ENCODE measurements at regions not wholly inside any gene's neighbourhood (a gene's known extent, or its start where the extent isn't known, plus 50 kb on each side); places are given as distances from the start of the nearest gene placed in this dataset.

GRCh38 chr18:27673861-27674260 lies 488.8 kb upstream of the CHST9 start:
- Histone ChIP-seq H2BK120ac (ENCODE audit: low read depth, low read length) (no peak overlapping the region), H3K27ac (ENCODE audit: insufficient read depth, low read length) (no peak overlapping the region), H4K20me1 (ENCODE audit: insufficient read depth, low read length) (no peaks in the 10 kb centered on the region), H4K8ac (ENCODE audit: low read depth in 2 of 2, low read length in 2 of 2) (no peak overlapping the region), H3K56ac (ENCODE audit: extremely low read depth, insufficient read depth, low read length) (no peak overlapping the region), H3K36me3 (ENCODE audit: control insufficient read depth, insufficient read depth, low read length) (no peaks in the 10 kb centered on the region), H3K18ac (ENCODE audit: low read depth, low read length) (no peak overlapping the region), H2AFZ (replicated peaks; ENCODE audit: low read length, poor library complexity) (no peak overlapping the region), H3K27me3 (ENCODE audit: control insufficient read depth, insufficient read depth, low read length) (no peaks in the 10 kb centered on the region), H3K14ac (replicated peaks; ENCODE audit: low read depth, low read length) (no peak overlapping the region), H4K5ac (ENCODE audit: low read depth, low read length) (no peak overlapping the region), H3K4me2 (ENCODE audit: low read depth, low read length) (no peak overlapping the region), H2BK5ac (ENCODE audit: low read depth, low read length, poor library complexity, severe bottlenecking) (no peak overlapping the region), H2BK15ac (ENCODE audit: low read depth, low read length) (no peak overlapping the region), H2BK20ac (ENCODE audit: low read depth, low read length) (no peak overlapping the region), H3K9ac (ENCODE audit: low read depth, low read length) (no peak overlapping the region), H3K4ac (ENCODE audit: low read depth, low read length) (no peak overlapping the region), H3K79me1 (ENCODE audit: low read depth in 1 of 2, low read length in 2 of 2) (no peaks in the 10 kb centered on the region), H2AK5ac (ENCODE audit: low read depth, low read length) (no peak overlapping the region), H3K9me3 (ENCODE audit: control insufficient read depth, insufficient read depth, low read length) (no peaks in the 10 kb centered on the region), H2AK9ac (replicated peaks; ENCODE audit: low read depth, low read length, poor library complexity) (no peak overlapping the region), H3K4me3 (ENCODE audit: insufficient read depth, low read depth, low read length) (no peak overlapping the region), H4K91ac (ENCODE audit: insufficient read depth, low read depth, low read length) (no peak overlapping the region), H3K23ac (ENCODE audit: low read depth, low read length) (no peak overlapping the region), H3K4me1 (ENCODE audit: control insufficient read depth, insufficient read depth, low read length) (no peaks in the 10 kb centered on the region), H3K9me1 (ENCODE audit: insufficient read depth, low read length) (no peaks in the 10 kb centered on the region)
- dilution Hi-C loops (cut with HindIII; ENCODE audit: low sequenced_read_pairs, unreplicated experiment): no loop called here
- WGBS, 2 experiments (ENCODE audit: extremely low coverage in 2 of 2, insufficient read length in 1 of 2): 83% methylated on average over 12 of the region's 27 CpGs; no CpG with 5 or more reads in 1 of the 2 experiments
- POLR2A ChIA-PET (ENCODE audit: unreplicated experiment): no interaction called here
- no peak for DNase-seq
- no peak for TF ChIP-seq RCOR1 (IDR thresholded peaks at IDR 0.05; ENCODE audit: insufficient replicate concordance, low read length)
- no peak for TF ChIP-seq MAFK (IDR thresholded peaks at IDR 0.05; ENCODE audit: low read depth, low read length)
- TF ChIP-seq MAZ (IDR thresholded peaks at IDR 0.05; ENCODE audit: borderline replicate concordance, low read depth, low read length): no peak
- TF ChIP-seq, protein P1, sequence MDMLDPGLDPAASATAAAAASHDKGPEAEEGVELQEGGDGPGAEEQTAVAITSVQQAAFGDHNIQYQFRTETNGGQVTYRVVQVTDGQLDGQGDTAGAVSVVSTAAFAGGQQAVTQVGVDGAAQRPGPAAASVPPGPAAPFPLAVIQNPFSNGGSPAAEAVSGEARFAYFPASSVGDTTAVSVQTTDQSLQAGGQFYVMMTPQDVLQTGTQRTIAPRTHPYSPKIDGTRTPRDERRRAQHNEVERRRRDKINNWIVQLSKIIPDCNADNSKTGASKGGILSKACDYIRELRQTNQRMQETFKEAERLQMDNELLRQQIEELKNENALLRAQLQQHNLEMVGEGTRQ (IDR thresholded peaks at IDR 0.05; ENCODE audit: low read depth, low read length): no peak
- no peak for TF ChIP-seq CEBPB (IDR thresholded peaks at IDR 0.05; ENCODE audit: low read depth, low read length)
- no peak for ATAC-seq (ENCODE audit: low read depth)
- intact Hi-C loops (cut with micrococcal nuclease): no loop called here
- CTCF ChIA-PET: no interaction called here
- no TSS peak for BruUV-seq (replicated peaks)
- in situ Hi-C loops (cut with MboI; ENCODE audit: low sequenced_read_pairs): no loop called here
